WTC11 (cell line): ENCODE measurements at regions not wholly inside any gene's neighbourhood (a gene's known extent, or its start where the extent isn't known, plus 50 kb on each side); places are given as distances from the start of the nearest gene placed in this dataset.

ENCODE experiments used
- CBFB ChIP-seq: sonication (generic); formaldehyde crosslinking; IDR thresholded peaks from 2 replicates; pipeline ENCODE4 v1.8.1; 2022; ENCODE audit warnings: mild to moderate bottlenecking, low read depth, missing genetic modification reagents
- CREB1 ChIP-seq: sonication (generic); formaldehyde crosslinking; IDR thresholded peaks from 2 replicates; pipeline ENCODE4 v1.8.0; 2023; ENCODE audit warnings: mild to moderate bottlenecking, missing genetic modification reagents
- ELF4 ChIP-seq: sonication (generic); formaldehyde crosslinking; IDR thresholded peaks from 2 replicates; pipeline ENCODE4 v1.8.1; 2022; ENCODE audit warnings: low read depth, mild to moderate bottlenecking, moderate library complexity, missing genetic modification reagents
- ETV6 ChIP-seq: sonication (generic); formaldehyde crosslinking; IDR thresholded peaks from 2 replicates; pipeline ENCODE4 v1.8.1; 2022; ENCODE audit warnings: mild to moderate bottlenecking, missing genetic modification reagents
- FOXK1 ChIP-seq: sonication (generic); formaldehyde crosslinking; IDR thresholded peaks from 2 replicates; pipeline ENCODE4 v1.8.0; 2022; ENCODE audit warnings: mild to moderate bottlenecking, moderate library complexity, missing genetic modification reagents
- IRF2 ChIP-seq: sonication (generic); formaldehyde crosslinking; IDR thresholded peaks from 2 replicates; pipeline ENCODE4 v1.8.0; 2022; ENCODE audit warnings: low read depth, missing genetic modification reagents, borderline replicate concordance
- SP1 ChIP-seq: sonication (generic); formaldehyde crosslinking; conservative IDR thresholded peaks from 2 replicates; pipeline ENCODE4 v1.8.1; 2022; ENCODE audit warnings: missing genetic modification reagents
- TEAD4 ChIP-seq: sonication (generic); formaldehyde crosslinking; IDR thresholded peaks from 2 replicates; pipeline ENCODE4 v1.8.0; 2022; ENCODE audit warnings: mild to moderate bottlenecking, missing genetic modification reagents
- TF ChIP-seq, protein P1 (sequence below): sonication (generic); formaldehyde crosslinking; IDR thresholded peaks from 2 replicates; pipeline ENCODE4 v1.8.0; 2022; ENCODE audit warnings: mild to moderate bottlenecking, missing genetic modification reagents
- TF ChIP-seq, protein P2 (sequence below): sonication (generic); formaldehyde crosslinking; IDR thresholded peaks from 2 replicates; pipeline ENCODE4 v1.8.1; 2023; ENCODE audit warnings: mild to moderate bottlenecking, missing genetic modification reagents, moderate library complexity
- TF ChIP-seq, protein P3 (sequence below): fragments of 200-600 bp; IDR thresholded peaks from 2 replicates; pipeline ENCODE4 v1.8.0; 2022; ENCODE audit warnings: antibody characterized with exemption
- TF ChIP-seq, protein P4 (sequence below): sonication (generic); formaldehyde crosslinking; IDR thresholded peaks from 2 replicates; pipeline ENCODE4 v1.8.1; 2022; ENCODE audit warnings: low read depth, missing genetic modification reagents, borderline replicate concordance
- TF ChIP-seq, protein P5 (sequence below): sonication (generic); formaldehyde crosslinking; IDR thresholded peaks from 2 replicates; pipeline ENCODE4 v1.8.1; 2023; ENCODE audit warnings: mild to moderate bottlenecking, missing genetic modification reagents
- TF ChIP-seq, protein P6 (sequence below): sonication (generic); formaldehyde crosslinking; conservative IDR thresholded peaks from 2 replicates; pipeline ENCODE4 v1.8.1; 2022; ENCODE audit warnings: mild to moderate bottlenecking, missing genetic modification reagents

DNA sequence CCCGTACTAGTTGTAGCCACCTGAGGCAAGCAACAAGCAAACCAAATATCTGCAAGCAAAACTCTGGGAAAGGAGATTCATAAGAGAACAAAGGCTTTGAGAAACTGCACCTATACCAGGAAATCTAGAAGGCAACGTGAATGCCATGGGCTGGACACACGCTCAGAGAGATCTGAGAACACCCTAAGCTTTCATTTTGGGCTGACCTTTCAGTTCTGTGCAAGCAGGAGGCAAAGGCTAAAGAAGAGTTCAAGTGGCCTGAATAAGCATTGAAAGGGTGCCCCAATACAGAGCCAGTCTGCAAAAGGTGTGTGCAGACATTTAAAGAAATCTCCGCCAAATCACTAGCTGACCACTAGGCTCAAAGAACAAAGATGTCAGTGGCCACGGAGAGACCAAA lies 461.6 kb downstream of the PYDC2 start:
- TF ChIP-seq, protein P1, sequence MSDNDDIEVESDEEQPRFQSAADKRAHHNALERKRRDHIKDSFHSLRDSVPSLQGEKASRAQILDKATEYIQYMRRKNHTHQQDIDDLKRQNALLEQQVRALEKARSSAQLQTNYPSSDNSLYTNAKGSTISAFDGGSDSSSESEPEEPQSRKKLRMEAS = no peak
- TF ChIP-seq, protein P2, sequence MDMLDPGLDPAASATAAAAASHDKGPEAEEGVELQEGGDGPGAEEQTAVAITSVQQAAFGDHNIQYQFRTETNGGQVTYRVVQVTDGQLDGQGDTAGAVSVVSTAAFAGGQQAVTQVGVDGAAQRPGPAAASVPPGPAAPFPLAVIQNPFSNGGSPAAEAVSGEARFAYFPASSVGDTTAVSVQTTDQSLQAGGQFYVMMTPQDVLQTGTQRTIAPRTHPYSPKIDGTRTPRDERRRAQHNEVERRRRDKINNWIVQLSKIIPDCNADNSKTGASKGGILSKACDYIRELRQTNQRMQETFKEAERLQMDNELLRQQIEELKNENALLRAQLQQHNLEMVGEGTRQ = no peak
- TF ChIP-seq SP1 (CRISPR knock-in tag) (no peak), TEAD4 (CRISPR knock-in tag) (no peak), CBFB (CRISPR knock-in tag) (no peak), IRF2 (no peak), FOXK1 (CRISPR knock-in tag) (no peak), ELF4 (CRISPR knock-in tag) (no peak), ETV6 (no peak), CREB1 (no peak)
- TF ChIP-seq, protein P3, sequence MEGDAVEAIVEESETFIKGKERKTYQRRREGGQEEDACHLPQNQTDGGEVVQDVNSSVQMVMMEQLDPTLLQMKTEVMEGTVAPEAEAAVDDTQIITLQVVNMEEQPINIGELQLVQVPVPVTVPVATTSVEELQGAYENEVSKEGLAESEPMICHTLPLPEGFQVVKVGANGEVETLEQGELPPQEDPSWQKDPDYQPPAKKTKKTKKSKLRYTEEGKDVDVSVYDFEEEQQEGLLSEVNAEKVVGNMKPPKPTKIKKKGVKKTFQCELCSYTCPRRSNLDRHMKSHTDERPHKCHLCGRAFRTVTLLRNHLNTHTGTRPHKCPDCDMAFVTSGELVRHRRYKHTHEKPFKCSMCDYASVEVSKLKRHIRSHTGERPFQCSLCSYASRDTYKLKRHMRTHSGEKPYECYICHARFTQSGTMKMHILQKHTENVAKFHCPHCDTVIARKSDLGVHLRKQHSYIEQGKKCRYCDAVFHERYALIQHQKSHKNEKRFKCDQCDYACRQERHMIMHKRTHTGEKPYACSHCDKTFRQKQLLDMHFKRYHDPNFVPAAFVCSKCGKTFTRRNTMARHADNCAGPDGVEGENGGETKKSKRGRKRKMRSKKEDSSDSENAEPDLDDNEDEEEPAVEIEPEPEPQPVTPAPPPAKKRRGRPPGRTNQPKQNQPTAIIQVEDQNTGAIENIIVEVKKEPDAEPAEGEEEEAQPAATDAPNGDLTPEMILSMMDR = no peak
- TF ChIP-seq, protein P4, sequence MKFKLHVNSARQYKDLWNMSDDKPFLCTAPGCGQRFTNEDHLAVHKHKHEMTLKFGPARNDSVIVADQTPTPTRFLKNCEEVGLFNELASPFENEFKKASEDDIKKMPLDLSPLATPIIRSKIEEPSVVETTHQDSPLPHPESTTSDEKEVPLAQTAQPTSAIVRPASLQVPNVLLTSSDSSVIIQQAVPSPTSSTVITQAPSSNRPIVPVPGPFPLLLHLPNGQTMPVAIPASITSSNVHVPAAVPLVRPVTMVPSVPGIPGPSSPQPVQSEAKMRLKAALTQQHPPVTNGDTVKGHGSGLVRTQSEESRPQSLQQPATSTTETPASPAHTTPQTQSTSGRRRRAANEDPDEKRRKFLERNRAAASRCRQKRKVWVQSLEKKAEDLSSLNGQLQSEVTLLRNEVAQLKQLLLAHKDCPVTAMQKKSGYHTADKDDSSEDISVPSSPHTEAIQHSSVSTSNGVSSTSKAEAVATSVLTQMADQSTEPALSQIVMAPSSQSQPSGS = no peak
- TF ChIP-seq, protein P5, sequence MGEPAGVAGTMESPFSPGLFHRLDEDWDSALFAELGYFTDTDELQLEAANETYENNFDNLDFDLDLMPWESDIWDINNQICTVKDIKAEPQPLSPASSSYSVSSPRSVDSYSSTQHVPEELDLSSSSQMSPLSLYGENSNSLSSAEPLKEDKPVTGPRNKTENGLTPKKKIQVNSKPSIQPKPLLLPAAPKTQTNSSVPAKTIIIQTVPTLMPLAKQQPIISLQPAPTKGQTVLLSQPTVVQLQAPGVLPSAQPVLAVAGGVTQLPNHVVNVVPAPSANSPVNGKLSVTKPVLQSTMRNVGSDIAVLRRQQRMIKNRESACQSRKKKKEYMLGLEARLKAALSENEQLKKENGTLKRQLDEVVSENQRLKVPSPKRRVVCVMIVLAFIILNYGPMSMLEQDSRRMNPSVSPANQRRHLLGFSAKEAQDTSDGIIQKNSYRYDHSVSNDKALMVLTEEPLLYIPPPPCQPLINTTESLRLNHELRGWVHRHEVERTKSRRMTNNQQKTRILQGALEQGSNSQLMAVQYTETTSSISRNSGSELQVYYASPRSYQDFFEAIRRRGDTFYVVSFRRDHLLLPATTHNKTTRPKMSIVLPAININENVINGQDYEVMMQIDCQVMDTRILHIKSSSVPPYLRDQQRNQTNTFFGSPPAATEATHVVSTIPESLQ (CRISPR knock-in tag) = no peak
- TF ChIP-seq, protein P6, sequence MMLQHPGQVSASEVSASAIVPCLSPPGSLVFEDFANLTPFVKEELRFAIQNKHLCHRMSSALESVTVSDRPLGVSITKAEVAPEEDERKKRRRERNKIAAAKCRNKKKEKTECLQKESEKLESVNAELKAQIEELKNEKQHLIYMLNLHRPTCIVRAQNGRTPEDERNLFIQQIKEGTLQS (CRISPR knock-in tag) = no peak
